Head of caudate nucleus (tissue), 42 donors: ENCODE measurements at regions not wholly inside any gene's neighbourhood (a gene's known extent, or its start where the extent isn't known, plus 50 kb on each side); places are given as distances from the start of the nearest gene placed in this dataset.

Experiments
- DNase-seq, 42 donors: peaks; one replicate each; pipeline versions ENCODE4 v3.0.0 to v3.0.0-alpha.2; 2020 to 2021; ENCODE audit warnings: mixed read lengths in 7 of 42
- intact Hi-C: fragments of 100-400 bp; cut with DNase I; formaldehyde crosslinking; loops from one replicate; pipeline ENCODE4 v1.15.0; 2022

GRCh38 chr12:4117386-4118016 lies 156.1 kb upstream of the CCND2 start:
- intact Hi-C loops, result no loop called here
- DNase-seq, result peak in 3 of 42 donors; percentile 9 to 31 (median 30)

DNA sequence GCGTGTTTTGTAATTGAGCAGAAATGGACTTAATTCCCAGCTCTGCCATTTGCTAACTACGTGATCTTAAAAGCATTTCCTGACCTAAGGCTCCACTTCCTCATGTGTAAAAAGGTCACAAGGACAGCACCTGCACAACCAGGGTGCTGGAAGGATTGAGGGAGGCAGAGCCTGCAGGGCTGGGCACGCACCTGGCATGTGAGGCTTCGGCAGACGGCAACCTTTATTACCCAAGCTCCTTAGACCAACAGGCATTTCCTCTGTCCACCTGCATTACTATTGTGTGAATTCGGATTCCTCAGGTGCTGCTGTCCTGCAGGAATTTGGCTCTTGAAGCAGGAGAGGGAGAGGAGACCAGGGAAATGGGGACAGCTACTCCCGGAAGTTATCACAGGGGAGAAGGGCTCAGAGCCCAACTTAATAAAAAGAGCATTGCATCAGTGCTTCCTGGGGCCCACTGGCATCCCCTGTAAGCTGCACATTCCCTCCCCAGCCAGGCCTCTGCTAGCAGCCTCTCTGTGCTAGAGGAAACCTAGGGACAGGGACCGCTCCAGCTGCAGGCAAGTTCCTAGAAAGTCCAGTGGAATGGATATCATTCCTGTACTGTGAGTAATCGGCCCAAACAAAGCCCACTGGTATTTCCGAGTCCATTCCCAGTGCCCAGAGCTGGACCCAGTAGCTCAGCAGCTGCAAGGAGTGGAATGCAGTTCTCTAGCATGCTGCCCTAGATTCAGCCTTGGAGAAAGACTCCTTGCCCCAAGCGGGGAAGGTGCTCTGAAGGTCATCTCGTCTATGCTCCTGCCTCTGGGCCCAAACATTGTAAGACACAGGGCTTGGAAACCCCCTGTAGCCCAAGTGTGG lies 157.1 kb upstream of the CCND2 start:
- intact Hi-C loops, result no loop called here
- peak in 2 of 42 donors; percentile 18 to 26 for DNase-seq

DNA sequence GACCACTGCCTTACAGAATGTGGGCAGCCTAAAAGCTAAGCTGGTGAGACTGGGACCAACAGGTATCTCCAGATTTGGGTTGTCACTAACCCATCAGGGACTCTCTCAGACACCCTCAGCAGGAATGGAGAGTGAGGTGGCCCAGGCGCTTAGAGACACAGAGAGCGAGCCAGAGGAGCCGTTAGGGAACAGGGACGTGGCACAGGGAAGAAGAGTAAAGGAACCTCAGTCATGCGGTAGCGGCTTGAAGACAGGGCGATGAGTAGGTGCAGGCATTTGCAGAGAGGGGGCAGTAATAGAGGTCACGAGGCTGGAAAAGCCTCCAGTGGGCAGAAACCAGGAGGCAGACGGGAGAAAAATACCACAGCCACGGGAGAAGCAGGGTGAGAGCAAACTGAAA lies 158.0 kb upstream of the CCND2 start:
- intact Hi-C loops, result no loop called here

DNA sequence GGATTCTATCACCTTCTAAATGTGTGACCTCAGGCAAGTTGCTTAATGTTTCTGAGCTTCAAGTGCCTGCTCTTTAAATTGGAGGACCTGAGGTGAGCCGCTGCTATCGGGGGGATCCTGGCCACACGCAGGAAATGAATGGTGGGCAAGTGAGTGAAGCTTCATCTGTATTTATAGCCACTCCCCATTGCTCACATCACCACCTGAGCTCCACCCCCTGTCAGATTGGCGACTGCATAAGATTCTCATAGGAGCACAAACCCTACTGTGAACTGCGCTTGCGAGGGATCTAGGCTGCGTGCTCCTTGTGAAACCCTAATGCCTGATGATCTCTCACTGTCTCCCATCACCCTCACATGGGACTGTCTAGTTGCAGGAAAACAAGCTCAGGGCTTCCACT lies 158.6 kb upstream of the CCND2 start:
- DNase-seq, result peak in 1 of 42 donors; percentile 4
- intact Hi-C loops, result no loop called here

More for the DNA sequence above, 158.0 kb upstream of the CCND2 start:
- DNase-seq, result peak in 1 of 42 donors; percentile 27

GRCh38 chr12:4112734-4113325 lies 160.7 kb upstream of the CCND2 start:
- peak in 1 of 42 donors; percentile 12 for DNase-seq
- intact Hi-C loops, result no loop called here

- DNase-seq, result no peak
- intact Hi-C loops, result no loop called here
Observed at GRCh38 chr12:4112290-4112689, 161.3 kb upstream of the CCND2 start.

GRCh38 chr12:4111010-4111409 lies 162.6 kb upstream of the CCND2 start:
- intact Hi-C loops, result no loop called here
- peak in 1 of 42 donors; percentile 20 for DNase-seq

DNA sequence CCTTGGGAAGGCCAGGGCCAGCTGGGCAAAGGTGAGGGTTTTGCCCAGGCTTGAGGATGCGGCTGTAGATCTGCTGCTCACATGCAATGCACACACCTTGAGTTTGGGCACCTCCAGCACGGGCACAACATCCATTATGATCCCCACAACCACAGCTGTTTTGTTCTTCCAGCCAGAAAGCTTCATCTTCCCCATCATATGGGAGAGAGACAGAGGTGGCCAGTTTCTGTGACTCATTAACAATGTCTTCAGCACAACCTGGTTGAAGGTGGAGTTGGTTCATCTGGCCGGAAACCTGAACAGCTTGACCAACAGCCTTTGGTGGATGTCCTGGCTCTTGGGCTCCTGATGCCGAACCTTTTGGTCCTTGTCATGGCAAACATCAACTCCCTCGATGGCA lies 163.7 kb upstream of the CCND2 start:
- peak in 1 of 42 donors; percentile 22 for DNase-seq
- intact Hi-C loops, result no loop called here

DNA sequence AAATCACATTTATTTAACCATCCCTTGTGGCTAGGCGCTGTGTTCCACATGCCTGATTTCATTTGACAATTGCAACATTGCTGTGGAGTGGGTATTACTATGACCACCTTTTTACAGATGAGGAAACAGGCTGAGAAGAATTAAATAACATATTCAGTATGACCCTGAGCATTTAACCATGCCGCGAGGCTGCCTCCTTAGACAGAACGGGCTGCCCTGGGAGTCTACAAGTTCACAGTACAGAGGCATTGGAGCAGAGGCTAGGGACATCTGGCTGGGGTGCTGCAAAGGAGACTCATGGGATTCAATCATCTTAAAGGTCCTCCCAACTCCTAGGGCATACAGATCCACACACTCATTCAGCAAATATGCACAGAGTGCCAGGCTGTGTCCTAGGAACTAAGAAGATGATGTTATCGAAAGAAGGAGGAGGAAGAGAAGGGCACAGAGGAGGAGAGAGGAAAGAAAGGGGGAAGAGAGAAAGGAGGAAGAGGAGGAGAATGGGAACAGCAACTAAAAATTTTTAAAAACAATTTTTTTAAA lies 164.7 kb upstream of the CCND2 start:
- intact Hi-C loops, result no loop called here
- peak in 1 of 42 donors; percentile 22 for DNase-seq

DNA sequence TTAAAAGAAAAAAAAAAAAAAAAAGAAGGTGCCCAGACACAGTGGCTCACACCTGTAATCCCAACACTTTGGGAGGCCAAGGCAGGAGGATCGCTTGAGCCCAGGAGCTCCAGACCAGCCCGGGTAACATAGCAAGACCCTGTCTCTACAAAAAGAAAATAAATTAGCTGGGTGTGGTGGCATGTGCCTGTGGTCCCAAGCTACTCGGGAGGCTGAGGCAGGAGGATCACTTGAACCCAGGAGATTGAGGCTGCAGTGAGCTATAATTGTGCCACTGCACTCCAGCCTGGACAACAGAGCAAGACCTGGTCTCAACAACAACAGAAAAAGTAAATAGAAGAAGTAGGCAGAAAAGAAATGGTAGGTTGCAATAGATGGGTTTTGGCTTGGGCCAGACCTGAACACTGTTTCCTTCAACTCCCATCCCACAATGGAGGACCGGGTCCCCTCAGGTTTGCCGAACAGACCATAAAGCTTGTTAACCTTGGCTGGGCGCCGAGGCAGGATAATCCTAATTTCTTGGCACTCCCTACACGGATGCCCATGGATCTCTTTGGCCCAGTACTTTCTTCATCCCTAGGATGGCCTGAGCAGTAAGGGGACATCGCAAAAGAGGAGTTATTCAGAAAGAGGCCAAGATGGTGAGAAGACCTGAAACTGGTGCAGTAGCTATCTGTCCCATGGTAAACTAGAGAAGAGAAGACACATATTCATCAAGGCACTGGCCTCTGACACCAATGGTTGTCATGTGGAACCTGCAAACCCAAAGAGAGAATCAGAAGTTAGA lies 165.5 kb upstream of the CCND2 start:
- peak in 1 of 42 donors; percentile 25 for DNase-seq
- intact Hi-C loops, result no loop called here

DNA sequence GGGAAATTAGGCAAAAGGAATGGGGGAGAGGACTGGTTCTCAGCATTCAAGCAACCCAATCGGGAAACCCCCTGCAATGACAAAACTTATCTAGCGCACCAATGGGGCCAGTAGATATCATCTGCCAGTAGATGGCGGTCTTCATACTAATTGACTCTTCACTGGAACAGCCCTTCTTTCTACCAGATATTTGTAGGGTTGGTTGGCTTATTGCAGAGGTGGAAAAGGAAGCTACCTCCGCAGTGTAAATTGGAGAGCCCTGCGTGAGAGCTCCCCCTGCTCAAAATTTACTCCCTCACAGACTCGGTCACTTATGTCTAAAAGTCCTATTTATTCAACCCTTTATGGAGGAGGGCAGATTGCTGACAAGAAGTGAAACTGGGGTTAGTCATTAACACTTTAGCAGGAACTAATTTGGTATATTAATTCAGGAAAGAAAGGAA lies 166.1 kb upstream of the CCND2 start:
- peak in 3 of 42 donors; percentile 8 to 36 (median 26) for DNase-seq
- intact Hi-C loops, result no loop called here

- intact Hi-C loops, result no loop called here
- DNase-seq, result peak in 1 of 42 donors; percentile 2
Observed at GRCh38 chr12:4106621-4107020, 166.9 kb upstream of the CCND2 start.

GRCh38 chr12:4104722-4105244 lies 168.8 kb upstream of the CCND2 start:
- intact Hi-C loops, result no loop called here
- DNase-seq, result no peak

DNA sequence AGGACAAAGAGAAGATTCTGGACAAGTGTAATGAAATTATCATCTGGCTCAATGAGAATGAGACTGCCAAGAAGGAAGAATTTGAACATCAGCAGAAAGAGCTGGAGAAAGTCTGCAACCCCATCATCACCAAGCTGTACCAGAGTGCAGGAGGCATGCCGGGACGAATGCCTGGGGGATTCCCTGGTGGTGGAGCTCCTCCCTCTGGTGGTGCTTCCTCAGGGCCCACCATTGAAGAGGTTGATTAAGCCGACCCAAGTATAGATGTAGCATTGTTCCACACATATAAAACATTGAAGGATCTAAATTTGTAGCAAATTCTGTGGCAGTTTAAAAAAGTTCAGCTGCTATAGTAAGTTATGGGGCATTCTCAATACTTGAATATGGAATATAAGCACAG lies 174.3 kb upstream of the CCND2 start:
- no peak for DNase-seq
- intact Hi-C loops, result no loop called here

- intact Hi-C loops, result no loop called here
- DNase-seq, result no peak
Observed at GRCh38 chr12:4091016-4091743, 182.4 kb upstream of the CCND2 start.

DNA sequence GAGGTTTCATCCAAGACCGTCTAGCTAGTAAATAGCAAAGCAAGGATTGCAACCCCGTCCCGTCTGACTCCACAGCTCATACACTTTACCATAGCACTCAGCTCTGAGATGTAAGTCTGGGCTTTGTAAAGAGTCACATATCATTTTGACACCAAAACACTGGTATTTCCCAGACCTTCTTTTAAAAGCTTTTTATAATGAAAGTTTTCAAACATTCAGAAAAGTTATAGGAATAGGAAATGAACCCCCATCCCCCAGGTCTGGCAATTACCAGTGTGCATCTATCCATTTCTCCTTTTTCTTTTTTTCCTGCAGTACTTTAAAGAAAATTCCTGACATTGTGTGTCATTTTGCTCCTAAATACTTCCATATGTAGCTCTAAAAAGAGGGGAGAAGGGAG lies 183.6 kb upstream of the CCND2 start:
- no peak for DNase-seq

DNA sequence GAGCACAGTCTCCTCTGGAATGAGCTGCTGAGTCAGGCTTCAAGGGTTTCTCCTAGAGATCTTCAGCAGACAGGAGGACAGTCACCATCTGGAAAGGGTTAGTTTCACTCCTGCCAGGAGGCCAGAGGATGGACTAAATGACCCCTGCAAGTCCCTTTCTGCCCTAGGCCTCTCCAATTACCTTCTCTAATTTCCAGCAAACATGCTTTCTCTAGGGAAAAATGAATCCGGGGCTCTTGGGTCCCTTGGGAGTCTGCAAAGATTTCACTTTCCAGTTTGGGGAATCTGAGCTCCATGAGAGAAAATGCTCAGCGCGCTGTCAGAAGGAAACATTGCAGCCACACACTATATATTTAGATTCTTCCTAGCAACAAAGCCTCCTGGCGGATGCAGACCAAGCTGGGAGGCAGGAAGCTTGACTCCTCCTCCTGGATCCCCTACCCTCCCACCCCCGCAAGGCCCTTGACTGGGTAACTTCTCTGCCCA lies 184.4 kb upstream of the CCND2 start:
- intact Hi-C loops, result no loop called here
- no peak for DNase-seq

More for the DNA sequence above, 183.6 kb upstream of the CCND2 start:
- intact Hi-C loops, result no loop called here

DNA sequence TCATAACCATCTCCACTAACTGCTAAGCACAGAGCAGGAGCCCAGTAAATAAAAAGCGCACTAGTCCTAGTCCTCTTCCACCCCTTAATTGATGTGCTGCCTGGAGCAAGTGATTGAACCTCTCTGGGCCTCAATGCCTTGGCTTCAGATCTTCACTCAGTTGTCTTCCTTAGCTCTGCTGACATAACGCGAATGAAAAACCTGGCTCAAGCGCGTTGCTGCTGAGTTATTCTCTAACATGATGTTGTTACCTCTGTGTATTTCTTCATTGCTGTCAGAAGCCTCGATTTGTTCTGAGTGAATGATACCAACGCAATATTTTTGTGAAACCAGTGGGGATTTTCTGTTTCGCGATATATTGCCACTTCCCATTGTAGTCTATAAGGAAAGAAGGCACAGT lies 185.1 kb upstream of the CCND2 start:
- DNase-seq, result no peak
- intact Hi-C loops, result no loop called here
